Retina (tissue), 1 donor: ENCODE measurements at regions not wholly inside any gene's neighbourhood (a gene's known extent, or its start where the extent isn't known, plus 50 kb on each side); places are given as distances from the start of the nearest gene placed in this dataset.
"Not testable (repeated sequence)": the region's sequence is repeated elsewhere in the genome, so short reads cannot be mapped to it uniquely, and the experiment has no call there.

Experiments
- DNase-seq: peaks from one replicate; pipeline ENCODE4 v3.0.0-alpha.2; 2016

DNA sequence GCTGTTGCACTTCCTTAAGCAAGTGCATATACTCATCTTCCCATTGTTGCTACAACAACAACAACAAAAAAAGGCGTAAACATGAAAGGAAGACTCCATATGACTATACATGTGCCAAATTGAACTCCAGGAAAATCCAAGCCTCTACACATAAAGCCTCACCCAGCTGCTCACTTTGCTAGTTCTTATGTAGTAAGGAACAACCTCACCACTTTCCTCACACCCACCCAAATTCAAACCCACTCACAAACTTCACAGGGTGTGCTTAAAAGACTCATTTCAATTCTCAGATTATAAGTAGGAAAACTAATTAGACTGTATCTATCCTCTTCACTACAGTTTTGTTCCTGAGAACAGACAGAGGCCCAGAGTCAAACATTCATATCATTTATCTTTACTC is 671.1 kb upstream of the INTU start:
- no peak for DNase-seq

DNA sequence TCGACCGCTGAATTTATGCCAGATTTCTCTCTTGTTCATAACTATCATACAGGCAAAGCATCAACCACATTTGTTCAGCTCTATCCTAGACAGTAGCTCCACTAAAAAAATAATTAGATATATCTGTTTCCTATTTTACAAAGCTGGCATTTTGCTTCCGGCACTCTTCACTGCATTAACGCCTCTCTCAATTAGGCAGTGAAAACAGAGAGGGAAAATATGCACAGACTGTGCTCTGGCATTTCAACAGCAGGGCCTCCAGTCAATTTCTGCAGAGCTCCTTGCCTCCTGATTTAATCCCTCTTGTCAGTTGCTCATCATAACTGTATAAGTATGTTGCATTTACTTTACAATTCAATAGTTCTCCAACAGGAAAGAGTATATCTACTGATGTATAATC is 666.9 kb upstream of the INTU start:
- DNase-seq: peak; percentile 27

- DNase-seq: no peak
Observed at GRCh38 chr4:126969360-126970235, 663.2 kb upstream of the INTU start.

GRCh38 chr4:126973201-126973600 is 659.6 kb upstream of the INTU start:
- no peak for DNase-seq

DNA sequence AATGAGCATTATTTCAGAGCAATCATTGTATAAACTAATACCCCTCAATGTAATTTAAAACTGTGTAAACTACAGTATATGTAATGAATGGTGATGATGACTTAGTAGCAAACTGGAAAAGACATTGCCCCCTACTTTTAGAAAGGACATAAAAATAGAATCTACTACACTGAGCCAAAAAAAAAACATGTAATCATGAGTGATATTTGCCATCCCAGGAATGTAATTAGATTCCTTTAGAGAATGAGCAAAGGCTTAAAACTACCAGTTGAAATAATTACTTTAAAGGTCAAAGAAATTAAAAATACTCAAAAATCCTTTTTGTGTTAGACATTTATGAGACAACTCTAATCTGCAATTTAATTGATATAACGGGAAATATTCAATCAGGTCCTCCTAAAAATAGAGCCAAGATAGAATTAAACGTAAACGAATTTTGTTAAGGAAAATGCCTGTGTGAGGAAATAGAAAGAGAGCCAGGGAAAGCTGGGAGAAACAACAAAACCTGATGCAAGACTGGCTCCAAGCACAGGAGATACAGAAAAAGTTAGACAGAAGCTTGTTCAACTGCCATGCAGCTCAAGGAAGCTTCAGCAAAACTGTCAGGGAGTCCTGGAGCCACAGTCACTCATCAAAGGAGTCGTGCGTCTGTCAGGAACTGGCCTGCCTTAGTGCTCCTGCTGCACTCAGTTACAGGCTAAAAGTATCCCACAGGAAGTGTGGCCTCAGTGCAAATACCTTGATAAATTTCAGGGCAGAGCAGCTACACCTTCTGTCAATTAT is 655.7 kb upstream of the INTU start:
- peak; percentile 6 for DNase-seq

DNA sequence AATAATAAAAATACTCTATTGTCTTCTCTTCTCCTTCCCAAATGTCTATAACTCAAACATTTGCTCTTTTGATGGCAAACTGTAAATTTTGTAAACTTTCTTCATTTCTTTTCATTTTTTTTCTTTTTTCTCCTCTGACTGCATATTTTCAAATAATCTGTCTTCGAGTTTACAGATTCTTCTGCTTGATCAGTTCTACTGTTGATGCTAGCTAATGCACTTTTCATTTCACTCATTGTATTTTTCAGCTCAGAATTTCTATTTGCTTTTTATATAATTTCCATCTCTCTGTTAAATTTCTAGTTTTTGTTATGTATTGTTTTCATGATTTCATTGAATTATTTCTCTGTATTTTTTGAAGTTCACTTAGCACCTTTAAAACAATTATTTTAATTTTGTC is 646.8 kb upstream of the INTU start:
- no peak for DNase-seq

- no peak for DNase-seq
Observed at GRCh38 chr4:126986828-126987227, 645.9 kb upstream of the INTU start.

GRCh38 chr4:126991965-126992364 is 640.8 kb upstream of the INTU start:
- DNase-seq: no peak

DNA sequence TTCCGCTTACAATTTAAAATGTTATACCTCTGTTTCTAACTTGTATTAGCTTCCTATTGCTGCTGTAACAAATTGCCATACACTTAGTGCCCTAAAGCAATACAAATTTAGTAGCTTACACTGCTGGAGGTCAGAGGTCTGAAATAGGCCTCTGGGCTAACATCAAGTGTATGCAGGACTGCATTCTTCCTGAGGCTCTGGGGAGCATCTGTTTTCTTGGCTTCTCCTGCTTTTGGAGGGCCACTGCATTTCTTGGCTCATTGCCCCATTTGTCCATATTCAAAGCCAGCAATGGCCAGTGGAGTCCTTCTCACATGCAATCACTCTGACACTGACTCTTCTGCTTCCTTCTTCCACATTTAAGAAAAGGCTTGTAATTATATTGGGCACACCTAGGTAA is 639.8 kb upstream of the INTU start:
- DNase-seq: no peak

DNA sequence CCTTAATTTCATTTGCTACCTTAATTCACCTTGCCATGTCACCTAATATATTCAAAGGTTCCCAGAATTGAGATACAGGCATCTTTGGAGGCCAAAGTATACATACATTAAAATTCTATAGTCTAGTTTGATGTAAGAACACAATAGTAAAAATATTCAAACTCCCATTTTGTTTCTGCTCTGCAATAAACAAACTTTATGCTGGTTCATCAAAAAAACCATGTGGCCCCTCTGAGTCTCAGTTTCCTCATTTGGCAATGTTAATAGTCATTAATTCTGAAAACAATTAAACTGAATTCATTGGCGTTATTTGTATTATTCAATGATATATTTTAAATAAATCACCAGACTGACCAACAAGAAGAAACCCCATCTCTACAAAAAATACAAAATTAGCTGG is 639.4 kb upstream of the INTU start:
- DNase-seq: no peak

- no peak for DNase-seq
Observed at GRCh38 chr4:126995235-126995634, 637.5 kb upstream of the INTU start.

- no peak for DNase-seq
Observed at GRCh38 chr4:127000110-127000509, 632.6 kb upstream of the INTU start.

GRCh38 chr4:127000846-127001245 is 631.9 kb upstream of the INTU start:
- no peak for DNase-seq

GRCh38 chr4:127001933-127002332 is 630.8 kb upstream of the INTU start:
- DNase-seq: no peak

GRCh38 chr4:127006446-127006877 is 626.3 kb upstream of the INTU start:
- no peak for DNase-seq

DNA sequence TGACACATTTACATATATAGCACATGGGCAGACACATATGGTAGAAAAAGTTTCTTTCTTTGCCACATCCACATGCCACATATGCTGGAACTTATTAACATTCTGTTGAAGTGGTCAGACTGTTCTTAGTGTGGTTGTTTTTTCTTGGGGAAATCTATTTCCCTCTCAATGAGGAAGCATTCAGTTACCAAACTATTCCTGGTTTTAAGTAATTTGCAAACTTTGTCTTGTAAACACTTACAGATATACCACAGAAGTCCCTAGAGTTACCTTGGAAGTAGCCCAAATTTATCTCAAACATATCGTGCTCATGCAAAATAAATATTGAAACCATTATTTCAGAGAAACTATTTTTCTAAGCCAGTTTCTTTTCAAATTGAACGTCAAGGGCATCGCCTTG is 625.5 kb upstream of the INTU start:
- no peak for DNase-seq

GRCh38 chr4:127012549-127012948 is 620.2 kb upstream of the INTU start:
- DNase-seq: no peak

GRCh38 chr4:127015667-127016117 is 617.1 kb upstream of the INTU start:
- DNase-seq: peak; percentile 13

- DNase-seq: no peak
Observed at GRCh38 chr4:127018381-127018780, 614.4 kb upstream of the INTU start.

DNA sequence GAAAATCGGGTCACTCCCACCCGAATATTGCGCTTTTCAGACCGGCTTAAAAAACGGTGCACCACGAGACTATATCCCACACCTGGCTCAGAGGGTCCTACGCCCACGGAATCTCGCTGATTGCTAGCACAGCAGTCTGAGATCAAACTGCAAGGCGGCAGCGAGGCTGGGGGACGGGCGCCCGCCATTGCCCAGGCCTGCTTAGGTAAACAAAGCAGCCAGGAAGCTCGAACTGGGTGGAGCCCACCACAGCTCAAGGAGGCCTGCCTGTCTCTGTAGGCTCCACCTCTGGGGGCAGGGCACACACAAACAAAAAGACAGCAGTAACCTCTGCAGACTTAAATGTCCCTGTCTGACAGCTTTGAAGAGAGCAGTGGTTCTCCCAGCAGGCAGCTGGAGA is 611.9 kb upstream of the INTU start:
- DNase-seq: not testable (repeated sequence)

DNA sequence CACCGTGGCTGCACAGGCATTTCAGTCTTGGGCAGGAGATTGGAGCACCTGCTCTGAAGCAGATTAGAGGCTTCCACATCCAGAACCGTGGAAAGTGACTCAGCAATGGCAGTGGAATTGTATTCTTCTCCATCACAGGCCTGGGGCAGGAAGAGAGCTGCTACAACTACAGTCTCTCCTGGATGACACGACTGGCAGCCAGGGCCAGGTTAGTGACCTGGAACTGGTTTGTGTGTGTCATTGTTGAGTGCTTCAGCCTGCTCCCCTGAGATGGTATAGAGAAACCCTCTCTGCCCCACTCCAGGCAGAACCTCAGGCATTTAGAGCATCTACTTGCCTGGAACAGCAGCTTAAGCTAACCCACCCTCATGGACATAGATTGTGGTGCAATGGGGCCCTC is 596.5 kb upstream of the INTU start:
- no peak for DNase-seq

DNA sequence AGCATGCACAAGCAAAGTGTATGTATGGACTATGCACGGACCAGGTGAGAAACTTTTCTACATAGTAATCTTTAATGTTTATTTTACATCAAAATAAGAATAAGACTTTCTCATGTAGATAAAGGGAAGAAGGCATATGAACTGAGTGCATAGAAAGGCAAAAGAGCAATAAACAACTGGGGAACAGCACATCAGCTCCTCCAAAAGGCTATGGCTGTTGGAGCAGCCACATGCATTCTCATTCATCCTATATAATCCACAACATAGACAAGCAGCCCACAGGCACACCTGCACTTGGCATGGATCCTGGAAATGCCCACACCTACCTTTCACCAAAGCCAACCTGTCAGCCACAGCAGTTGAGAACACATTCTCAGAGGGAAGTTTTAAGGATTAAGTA is 586.9 kb upstream of the INTU start:
- DNase-seq: no peak

DNA sequence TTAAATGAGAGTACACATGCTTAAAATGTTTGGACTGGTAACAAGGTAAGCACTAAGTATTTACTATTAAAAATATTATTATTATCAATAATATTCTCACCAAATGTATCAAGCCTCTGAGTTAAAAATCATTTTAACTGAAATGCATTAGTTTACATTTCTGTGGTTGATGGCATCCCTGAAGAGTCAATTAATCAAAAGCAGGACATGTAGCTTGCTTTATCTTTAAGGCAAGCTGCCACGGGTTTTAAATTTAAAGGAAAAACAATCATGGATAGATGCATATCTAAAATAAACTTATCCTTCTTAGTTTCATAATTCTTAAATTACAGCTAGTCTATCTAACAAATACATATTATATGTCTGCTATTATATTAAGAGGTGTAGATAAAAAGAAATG is 584.8 kb upstream of the INTU start:
- DNase-seq: no peak

DNA sequence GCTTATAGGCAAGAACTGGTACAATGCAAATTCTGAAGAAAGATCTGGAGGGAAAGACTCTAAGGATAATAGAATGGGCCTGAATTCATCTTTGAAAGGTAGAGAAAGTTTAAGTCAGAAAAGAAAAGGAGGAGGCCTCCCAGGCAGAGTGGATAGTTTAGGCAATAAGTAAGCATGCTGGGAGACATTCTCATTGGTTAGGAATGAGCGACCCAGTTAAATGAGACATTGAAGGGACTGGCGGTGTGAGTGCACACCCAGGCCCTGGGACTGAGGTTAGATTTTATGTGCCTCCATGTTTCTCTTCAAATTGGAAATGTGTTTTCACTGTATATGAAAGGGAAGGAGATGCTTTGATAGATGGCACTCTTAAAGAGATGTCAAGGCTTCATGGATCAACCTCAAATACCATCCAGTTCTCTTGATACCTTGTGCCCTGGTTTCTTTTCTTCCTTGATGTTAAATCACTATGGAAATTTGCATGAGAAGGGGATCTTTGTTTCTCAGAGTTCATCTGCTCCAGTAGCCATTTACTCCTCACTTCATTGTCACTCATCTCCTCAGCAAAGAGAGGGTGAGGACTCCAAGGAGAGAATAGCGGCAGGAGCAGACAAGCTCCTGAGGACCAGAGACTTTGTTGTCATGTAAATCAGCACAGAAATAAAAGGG is 584.2 kb upstream of the INTU start:
- DNase-seq: no peak
